Heart right ventricle (tissue), 16 donors: ENCODE measurements at regions not wholly inside any gene's neighbourhood (a gene's known extent, or its start where the extent isn't known, plus 50 kb on each side); places are given as distances from the start of the nearest gene placed in this dataset.

Experiments used
- ATAC-seq, 8 donors: fragments of 200-7000 bp; cut with Tn5 transposase; one replicate each; pipeline ENCODE4 v1.9.1; 2020; ENCODE audit warnings: mild to moderate bottlenecking in 8 of 8, moderate library complexity in 8 of 8, moderate number of reproducible peaks in 1 of 8
- DNase-seq, 2 donors: peaks; one replicate each; pipeline ENCODE4 v3.0.0-alpha.2; 2020
- H3K27ac ChIP-seq, 10 donors: fragments of 200-600 bp; sonication (generic) in 2 of 10; one replicate each; pipeline versions ENCODE4 v1.5.0 to v1.8.0; 2020 to 2022; ENCODE audit warnings: mild to moderate bottlenecking in 3 of 10
- H3K27me3 ChIP-seq, 7 donors: fragments of 200-600 bp; one replicate each; pipeline ENCODE4 v1.8.0; 2021 to 2022; ENCODE audit warnings: mild to moderate bottlenecking in 2 of 7
- H3K36me3 ChIP-seq, 9 donors: fragments of 200-600 bp; sonication (generic) in 1 of 9; one replicate each; pipeline versions ENCODE4 v1.5.0 to v1.8.0; 2020 to 2022; ENCODE audit warnings: mild to moderate bottlenecking in 2 of 9
- H3K4me1 ChIP-seq, 9 donors: fragments of 200-600 bp; sonication (generic) in 1 of 9; one replicate each; pipeline versions ENCODE4 v1.5.0 to v1.8.0; 2020 to 2022; ENCODE audit warnings: mild to moderate bottlenecking in 4 of 9
- H3K4me3 ChIP-seq, 10 donors: fragments of 200-600 bp; sonication (generic) in 2 of 10; one replicate each; pipeline versions ENCODE4 v1.5.0 to v1.8.0; 2020 to 2022; ENCODE audit warnings: mild to moderate bottlenecking in 7 of 10, moderate library complexity in 2 of 10
- H3K9me3 ChIP-seq, 11 donors: fragments of 200-600 bp in 10 of 11; sonication (generic) in 2 of 11; one replicate each; pipeline versions ENCODE4 v1.5.0 to v1.8.0; 2013 to 2022; ENCODE audit warnings: mild to moderate bottlenecking in 2 of 11, control low read depth in 1 of 11, moderate library complexity in 1 of 11
- CTCF ChIP-seq, 9 donors: fragments of 200-600 bp; sonication (generic) in 2 of 9; IDR thresholded peaks; one replicate each; pipeline versions ENCODE4 v1.5.0 to v1.8.0; 2021 to 2022; ENCODE audit warnings: antibody characterized with exemption in 9 of 9, mild to moderate bottlenecking in 5 of 9, moderate library complexity in 1 of 9
- WGBS, 2 donors: extraction: QIAGEN DNeasy Blood & Tissue Kit; methylation state at CpG; one replicate each; pipeline ENCODE4 v1.1.7; 2013; ENCODE audit warnings: inconsistent platforms in 1 of 2; 5-methylcytosine and 5-hydroxymethylcytosine counted together
- intact Hi-C, 10 donors: fragments of 100-400 bp; cut with DNase I; formaldehyde crosslinking; loops; one replicate each; pipeline versions ENCODE4 v1.11.1 to v1.14.2; 2022
- donor health status: Arrhythmogenic right ventricular cardiomyopathy.
- donor health status: ischemic (EF 13 %, LVEDD 7.1; RV severe dilation, severe dysfunction).
- donor health status: healthy with polysubstance abuse.
- donor health status: DM: no; HTN: yes; CAD: no.
- donor health status: DM: no; HTN: no; CAD: no.
- donor health status: ischemic (EF 25% LVEDD 6.9; RV normal size, moderate dysfunction).
- donor health status: ischemic (EF 25% LVEDD 5.7; RV mildly dilated, moderate dysfunction).
- donor health status: healthy.
- donor health status: DM: yes; HTN: yes; CAD: no.
- donor health status: Ischemic cardiomyopathy.
- donor health status: ischemic (EF 35%, LVEDD 5.7; RV mildly dilated, moderate dysfunction).
- donor health status: nonischemic (EF 11% LVEDD 7.7; RV severe dilation, severe dysfunction).
- donor health status: DM: yes; HTN: yes; CAD: no.
- donor health status: PGD.
- donor health status: ischemic (EF 29% LVEDD 5.4; RV normal size, mild dysfunction).
- donor health status: nonischemic (EF 23%, LVEDD 6.1; RV moderate dilation, normal function).

- ATAC-seq = no peak
- H3K27me3 ChIP-seq = no peaks in the 10 kb centered on the region
- H3K9me3 ChIP-seq = peaks cover 0 to 18% (median 0%) of the 10 kb centered on the region in 11 donors
- TF ChIP-seq CTCF (IDR thresholded peaks at IDR 0.05) = no peak
- H3K27ac ChIP-seq = no peak overlapping the region
- no peaks in the 10 kb centered on the region for H3K36me3 ChIP-seq
- no peak overlapping the region for H3K4me3 ChIP-seq
- H3K4me1 ChIP-seq = no peaks in the 10 kb centered on the region
- 65 to 73% methylated on average over 4 of the region's 4 CpGs for WGBS, 2 donors
- no peak for DNase-seq
- intact Hi-C loops = no loop called here
Observed at GRCh38 chr18:73446502-73446901, 578.7 kb upstream of the NETO1 start.

- peaks cover 0 to 11% (median 0%) of the 10 kb centered on the region in 11 donors for H3K9me3 ChIP-seq
- H3K36me3 ChIP-seq = no peaks in the 10 kb centered on the region
- no peak for TF ChIP-seq CTCF (IDR thresholded peaks at IDR 0.05)
- no peak for DNase-seq
- H3K4me3 ChIP-seq = no peak overlapping the region
- H3K27ac ChIP-seq = no peak overlapping the region
- no peak for ATAC-seq
- H3K27me3 ChIP-seq = no peaks in the 10 kb centered on the region
- intact Hi-C loops = no loop called here
- WGBS, 2 donors = 52 to 57% methylated on average over 1 of the region's 1 CpG
- H3K4me1 ChIP-seq = no peaks in the 10 kb centered on the region
Observed at GRCh38 chr18:73431620-73432019, 563.8 kb upstream of the NETO1 start.

GRCh38 chr18:73421010-73421409, 553.2 kb upstream of the NETO1 start:
- Histone ChIP-seq H3K27me3 (no peaks in the 10 kb centered on the region), H3K4me1 (no peaks in the 10 kb centered on the region), H3K27ac (no peak overlapping the region), H3K4me3 (no peak overlapping the region), H3K9me3 (peaks cover 0 to 17% (median 0%) of the 10 kb centered on the region in 11 donors), H3K36me3 (no peaks in the 10 kb centered on the region)
- no peak for ATAC-seq
- no peak for TF ChIP-seq CTCF (IDR thresholded peaks at IDR 0.05)
- no peak for DNase-seq
- intact Hi-C loops = no loop called here

GRCh38 chr18:73419531-73419930, 551.7 kb upstream of the NETO1 start:
- intact Hi-C loops = no loop called here
- Histone ChIP-seq H3K27me3 (no peaks in the 10 kb centered on the region), H3K4me3 (no peak overlapping the region), H3K9me3 (peaks cover 0 to 20% (median 0%) of the 10 kb centered on the region in 11 donors), H3K36me3 (no peaks in the 10 kb centered on the region), H3K27ac (no peak overlapping the region), H3K4me1 (no peaks in the 10 kb centered on the region)
- no peak for TF ChIP-seq CTCF (IDR thresholded peaks at IDR 0.05)
- 83% methylated on average over 4 of the region's 4 CpGs for WGBS, 2 donors
- DNase-seq (no peak), ATAC-seq (no peak)

GRCh38 chr18:73414598-73414997, 546.8 kb upstream of the NETO1 start:
- no peaks in the 10 kb centered on the region for H3K4me1 ChIP-seq
- H3K27me3 ChIP-seq = no peaks in the 10 kb centered on the region
- peaks cover 0 to 20% (median 0%) of the 10 kb centered on the region in 11 donors for H3K9me3 ChIP-seq
- DNase-seq = no peak
- no peak overlapping the region for H3K4me3 ChIP-seq
- intact Hi-C loops = no loop called here
- no peak overlapping the region for H3K27ac ChIP-seq
- no peak for ATAC-seq
- H3K36me3 ChIP-seq = no peaks in the 10 kb centered on the region
- WGBS, 2 donors = 78% methylated on average over 4 of the region's 4 CpGs
- TF ChIP-seq CTCF (IDR thresholded peaks at IDR 0.05) = no peak
